DMS79 (cell line): ENCODE measurements at regions not wholly inside any gene's neighbourhood (a gene's known extent, or its start where the extent isn't known, plus 50 kb on each side); places are given as distances from the start of the nearest gene placed in this dataset.
A peak's percentile ranks its signal among the peaks of the same experiment; 100 is the strongest.

Experiments used
- DNase-seq: peaks from one replicate; lab custom pipeline; 2025; lab: John Stamatoyannopoulos, UW

GRCh38 chr5:169448826-169449225, 134.7 kb upstream of the SPDL1 start:
- no peak for DNase-seq

GRCh38 chr5:169445191-169445590, 138.4 kb upstream of the SPDL1 start:
- DNase-seq: no peak

DNA sequence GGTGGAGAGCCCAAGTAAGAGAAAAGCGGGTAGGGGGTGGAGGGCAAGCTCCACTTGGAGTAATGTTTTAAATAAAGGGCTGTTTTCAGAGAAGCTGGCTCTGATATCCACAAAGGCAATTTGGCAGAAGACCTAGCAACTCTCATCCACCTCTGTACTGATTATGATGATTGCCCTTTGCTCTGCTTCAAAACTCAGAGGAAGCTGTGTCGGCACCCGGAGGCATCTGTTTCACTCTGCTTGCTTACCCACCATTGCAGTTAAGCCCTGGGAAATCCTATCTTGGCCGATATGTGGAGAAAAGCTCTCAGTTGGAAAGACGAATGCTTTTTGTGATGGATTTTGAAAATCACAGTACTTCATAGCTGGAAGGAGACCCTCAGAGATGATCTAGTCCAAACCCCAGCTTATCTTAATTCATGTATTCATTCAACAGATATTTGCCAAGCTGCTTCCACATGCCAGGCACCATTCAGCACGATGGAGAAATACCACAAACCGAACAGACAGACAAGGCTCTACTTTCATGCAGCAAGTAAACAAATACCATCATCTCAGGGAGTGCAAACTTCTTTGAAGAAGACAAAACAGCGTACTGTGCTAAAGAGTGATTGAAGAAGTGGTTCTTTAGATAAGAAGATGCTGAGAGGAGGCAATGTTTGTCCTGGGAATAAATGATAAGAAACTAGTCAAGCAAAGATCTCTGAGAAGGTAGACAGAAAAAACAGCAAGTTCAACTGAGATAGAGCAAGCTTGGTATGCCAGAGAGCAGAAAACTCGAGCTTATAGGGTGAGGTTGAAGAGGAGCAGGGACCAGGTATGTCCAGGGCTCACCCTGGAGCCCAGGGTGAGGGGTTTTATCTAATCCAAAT, 140.4 kb upstream of the SPDL1 start:
- no peak for DNase-seq

DNA sequence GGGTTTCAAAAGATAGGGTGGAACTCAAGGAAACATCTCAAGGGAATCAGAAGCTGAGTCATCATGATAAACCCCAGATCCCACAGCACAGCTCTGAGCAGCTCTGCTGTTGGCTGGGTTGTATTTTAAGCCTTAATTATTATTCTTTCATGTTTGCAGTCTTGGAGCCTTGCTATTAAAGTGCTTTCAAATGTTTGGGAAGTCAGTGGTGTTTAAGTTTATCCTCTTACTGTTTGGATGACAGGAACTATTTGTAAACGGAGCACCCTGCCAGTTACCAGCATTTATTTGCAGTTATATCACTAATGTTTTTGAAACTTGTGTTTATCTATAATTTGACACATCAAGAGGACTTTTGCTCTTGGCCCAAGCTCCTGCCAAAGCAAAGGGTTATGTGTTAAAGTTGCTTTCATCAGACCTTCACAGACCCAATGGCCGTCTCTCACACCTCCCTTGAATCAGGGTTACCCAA, 141.1 kb upstream of the SPDL1 start:
- DNase-seq: no peak

DNA sequence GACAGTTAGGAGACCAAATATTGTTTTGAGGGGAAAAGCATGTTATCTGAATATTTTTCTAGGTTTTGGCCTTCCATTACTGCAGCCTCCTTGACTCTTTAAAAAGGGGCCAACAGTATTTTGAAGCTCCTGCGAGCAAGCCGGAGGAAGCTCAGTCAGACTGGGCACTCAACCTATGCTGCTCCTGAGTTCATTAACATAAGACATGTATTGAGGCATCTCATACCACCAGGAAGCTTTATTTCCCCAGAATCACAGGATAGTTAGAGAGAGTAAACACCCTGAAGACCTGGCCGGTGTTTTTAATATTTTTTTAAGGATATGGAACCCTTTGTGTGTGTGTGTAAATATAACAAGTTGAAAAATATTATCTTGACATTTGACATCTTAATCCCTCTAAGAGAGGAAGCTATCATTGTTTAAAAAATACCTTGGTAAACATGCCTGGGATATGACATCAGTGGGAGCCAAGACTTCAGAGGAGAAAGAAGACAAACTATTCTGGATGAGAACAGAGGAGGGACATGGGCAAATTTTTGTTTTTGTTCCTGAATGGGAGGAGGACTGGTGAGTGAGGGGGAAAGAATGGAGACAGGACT, 139.3 kb upstream of the SLIT3 start:
- no peak for DNase-seq

GRCh38 chr5:169439362-169439761, 138.4 kb upstream of the SLIT3 start:
- no peak for DNase-seq

- DNase-seq: no peak
Observed at GRCh38 chr5:169435506-169436229, 134.7 kb upstream of the SLIT3 start.

DNA sequence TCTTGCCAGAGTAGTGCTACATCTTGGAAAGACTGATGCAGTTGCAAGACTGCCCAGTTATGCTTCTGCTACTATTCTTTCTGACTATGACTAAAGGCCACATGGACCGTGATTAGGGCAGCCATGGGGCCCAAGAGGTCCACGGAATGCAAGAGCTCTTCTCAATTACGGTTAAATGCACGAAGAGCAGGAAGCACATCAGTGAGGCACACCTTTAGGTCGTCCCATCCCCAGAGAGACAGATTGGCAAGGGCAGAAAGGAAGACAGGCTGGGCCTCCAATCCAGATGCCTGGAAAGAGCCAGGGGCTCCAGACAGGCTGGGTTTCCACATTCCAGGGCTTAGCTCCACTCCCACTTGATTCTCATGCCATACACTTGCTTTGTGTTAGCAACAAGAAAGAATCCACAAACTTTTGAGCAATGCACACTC, 132.3 kb upstream of the SLIT3 start:
- no peak for DNase-seq

DNA sequence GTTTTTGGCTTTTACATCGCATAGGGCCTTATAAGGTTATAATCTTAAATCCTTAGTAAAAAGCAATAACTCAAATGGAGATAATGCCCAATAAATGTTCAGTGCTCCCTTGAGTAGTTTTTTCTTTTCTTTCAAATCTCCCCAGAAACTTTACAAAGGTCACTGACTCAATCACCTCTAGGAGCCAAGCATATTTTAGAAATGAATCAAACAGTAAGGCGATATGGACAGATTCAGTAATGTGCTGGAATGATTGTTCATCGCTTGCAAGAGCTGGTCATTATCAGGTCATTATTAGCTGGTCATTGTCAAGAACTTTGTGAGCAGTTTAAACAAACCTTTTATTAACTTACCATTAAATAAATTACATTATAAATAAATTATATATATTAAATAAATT, 130.4 kb upstream of the SLIT3 start:
- no peak for DNase-seq

DNA sequence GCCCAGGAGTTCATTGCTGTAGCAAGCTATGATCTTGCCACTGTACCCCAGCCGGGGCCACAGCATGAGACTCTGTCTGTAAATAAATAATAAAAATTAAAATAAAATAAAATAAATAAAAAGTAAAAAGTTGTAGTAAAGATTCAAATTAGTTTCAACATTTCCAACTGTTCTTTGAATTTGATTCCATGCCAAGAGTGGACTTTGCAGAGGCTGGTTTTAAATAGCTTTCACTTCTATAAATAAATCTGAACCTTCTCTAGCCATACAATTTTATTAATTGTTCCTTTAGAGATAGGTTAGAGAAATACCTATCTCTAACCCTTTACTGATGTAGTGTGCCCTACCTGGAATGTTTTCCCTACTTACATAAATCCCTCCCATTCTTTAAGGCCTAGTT, 129.7 kb upstream of the SLIT3 start:
- no peak for DNase-seq

- DNase-seq: no peak
Observed at GRCh38 chr5:169429044-169429443, 128.1 kb upstream of the SLIT3 start.

- DNase-seq: no peak
Observed at GRCh38 chr5:169426784-169427183, 125.8 kb upstream of the SLIT3 start.

GRCh38 chr5:169424670-169425378, 123.9 kb upstream of the SLIT3 start:
- no peak for DNase-seq

GRCh38 chr5:169424279-169424655, 123.3 kb upstream of the SLIT3 start:
- DNase-seq: no peak

- no peak for DNase-seq
Observed at GRCh38 chr5:169423580-169424278, 122.8 kb upstream of the SLIT3 start.

GRCh38 chr5:169422087-169422486, 121.1 kb upstream of the SLIT3 start:
- no peak for DNase-seq

- no peak for DNase-seq
Observed at GRCh38 chr5:169421677-169422076, 120.7 kb upstream of the SLIT3 start.

DNA sequence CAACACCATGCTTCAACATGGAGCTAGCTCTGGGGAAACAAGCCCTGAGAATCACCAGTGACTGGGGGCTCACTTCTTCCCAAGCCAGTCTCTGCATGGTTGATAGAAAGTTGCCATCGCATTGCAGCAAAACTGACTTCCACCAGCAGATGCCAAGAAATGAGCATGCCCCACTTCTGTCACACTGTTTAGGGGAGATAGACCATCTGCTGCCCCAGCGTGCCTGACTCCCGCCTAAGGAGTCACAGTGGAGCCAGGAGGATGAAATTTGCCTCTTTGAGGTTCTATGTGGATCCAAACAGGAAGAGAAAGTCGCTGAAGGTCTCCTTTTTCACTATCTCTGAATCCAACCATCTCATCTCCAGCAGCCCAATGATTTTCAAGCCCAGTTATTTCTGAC, 116.7 kb upstream of the SLIT3 start:
- DNase-seq: no peak

DNA sequence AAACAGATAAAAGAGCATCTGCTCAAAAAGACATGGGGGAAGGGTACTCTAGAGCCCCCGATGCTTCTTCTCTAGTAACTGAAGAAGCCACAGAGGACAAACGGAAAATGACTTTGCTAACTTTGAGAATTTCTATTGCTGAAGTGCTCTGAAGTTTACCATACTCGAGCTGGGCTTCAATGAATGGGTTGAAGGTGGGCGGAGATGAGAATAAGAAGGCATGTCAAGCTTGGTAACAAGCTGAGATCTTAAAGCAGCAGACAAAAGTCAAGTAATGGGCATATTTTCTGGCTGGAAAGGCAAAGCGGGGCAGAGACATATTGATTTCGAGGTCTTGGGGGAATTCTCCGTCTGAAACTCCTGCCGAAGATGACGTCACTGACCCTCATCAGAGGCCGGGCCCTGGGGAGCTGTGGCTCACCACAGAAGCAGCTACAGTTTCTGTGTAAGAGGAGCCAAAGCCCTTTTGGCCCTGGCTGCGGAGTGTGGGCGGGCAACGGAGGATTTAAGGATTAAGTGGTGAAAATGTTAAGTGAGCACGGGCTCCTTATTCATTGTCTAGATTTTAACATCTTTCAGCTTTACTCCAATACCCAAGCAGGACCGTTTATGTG, 115.8 kb upstream of the SLIT3 start:
- peak; percentile 9 for DNase-seq

- no peak for DNase-seq
Observed at GRCh38 chr5:169415948-169416347, 115.0 kb upstream of the SLIT3 start.

DNA sequence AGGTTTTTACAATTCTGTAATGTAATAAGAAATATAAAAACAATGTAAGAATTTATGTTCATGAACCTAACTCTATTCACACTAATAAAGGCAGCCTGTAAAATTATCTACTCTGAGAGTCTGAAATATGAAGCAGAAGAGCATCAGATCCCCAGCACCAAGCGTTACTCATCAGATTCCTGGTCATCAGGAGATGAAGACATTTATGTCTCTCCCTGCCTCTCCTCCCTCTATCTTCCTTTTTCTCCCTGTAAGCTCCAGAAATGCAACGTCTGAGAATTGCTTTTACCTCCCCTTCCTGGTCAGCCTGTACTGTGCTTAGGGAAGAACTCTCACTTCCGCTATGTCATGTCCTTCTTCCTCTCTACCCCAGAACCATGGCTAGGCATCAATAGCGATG, 114.4 kb upstream of the SLIT3 start:
- no peak for DNase-seq
